Stimulated activated CD4-positive, alpha-beta T cell treated with anti-CD3 and anti-CD28 coated beads, Interleukin-15, amount 100 ng/mL, for 48 hours (primary cell): ENCODE measurements at regions not wholly inside any gene's neighbourhood (a gene's known extent, or its start where the extent isn't known, plus 50 kb on each side); places are given as distances from the start of the nearest gene placed in this dataset.

Experiments
- DNase-seq, 2 donors: peaks; one replicate each; pipeline ENCODE4 v3.0.0-alpha.2; 2020; ENCODE audit warnings: low read depth in 2 of 2

GRCh38 chr18:26794230-26795101 is 71.0 kb downstream of the AQP4 start:
- no peak for DNase-seq

GRCh38 chr18:26792661-26793060 is 72.8 kb downstream of the AQP4 start:
- DNase-seq: no peak

DNA sequence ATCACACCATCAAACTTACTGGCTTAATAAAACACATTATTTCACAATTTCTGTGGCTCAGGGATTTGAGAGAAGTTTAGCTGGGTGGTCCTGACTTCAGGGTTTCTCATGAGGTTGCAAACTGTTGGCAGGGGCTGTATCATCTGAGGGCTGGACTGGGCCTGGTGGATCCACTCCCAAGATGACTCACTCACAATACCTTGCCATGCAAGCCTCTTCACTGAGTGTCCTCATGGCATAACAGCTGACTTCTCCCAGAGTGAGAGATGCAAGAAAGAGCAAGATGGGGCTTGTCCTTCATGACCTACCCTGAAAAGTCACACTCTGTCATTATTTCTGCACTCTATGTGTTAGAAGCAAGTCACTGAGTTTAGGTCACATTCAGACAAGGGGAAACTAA is 73.8 kb downstream of the AQP4 start:
- no peak for DNase-seq

DNA sequence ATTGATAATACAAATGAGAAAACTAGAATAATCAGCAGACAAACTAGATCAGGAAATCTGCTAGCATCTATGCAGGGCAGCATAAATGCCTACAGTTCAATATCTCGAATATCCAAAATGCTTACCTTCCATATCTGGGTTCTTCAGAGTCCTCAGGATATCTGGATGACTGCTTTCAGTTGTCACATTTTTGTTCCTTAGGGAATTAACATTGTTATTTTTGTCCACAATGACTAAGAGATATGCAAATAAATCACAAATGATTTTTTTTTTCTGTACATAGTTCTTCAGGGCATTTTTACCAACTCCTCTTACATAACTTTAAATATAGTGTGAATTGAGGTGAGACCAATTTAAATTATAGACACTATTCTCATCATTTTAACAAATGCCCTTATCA is 80.9 kb downstream of the AQP4 start:
- DNase-seq: no peak

- no peak for DNase-seq
These were observed 82.3 kb downstream of the AQP4 start for GRCh38 chr18:26783170-26783569.

DNA sequence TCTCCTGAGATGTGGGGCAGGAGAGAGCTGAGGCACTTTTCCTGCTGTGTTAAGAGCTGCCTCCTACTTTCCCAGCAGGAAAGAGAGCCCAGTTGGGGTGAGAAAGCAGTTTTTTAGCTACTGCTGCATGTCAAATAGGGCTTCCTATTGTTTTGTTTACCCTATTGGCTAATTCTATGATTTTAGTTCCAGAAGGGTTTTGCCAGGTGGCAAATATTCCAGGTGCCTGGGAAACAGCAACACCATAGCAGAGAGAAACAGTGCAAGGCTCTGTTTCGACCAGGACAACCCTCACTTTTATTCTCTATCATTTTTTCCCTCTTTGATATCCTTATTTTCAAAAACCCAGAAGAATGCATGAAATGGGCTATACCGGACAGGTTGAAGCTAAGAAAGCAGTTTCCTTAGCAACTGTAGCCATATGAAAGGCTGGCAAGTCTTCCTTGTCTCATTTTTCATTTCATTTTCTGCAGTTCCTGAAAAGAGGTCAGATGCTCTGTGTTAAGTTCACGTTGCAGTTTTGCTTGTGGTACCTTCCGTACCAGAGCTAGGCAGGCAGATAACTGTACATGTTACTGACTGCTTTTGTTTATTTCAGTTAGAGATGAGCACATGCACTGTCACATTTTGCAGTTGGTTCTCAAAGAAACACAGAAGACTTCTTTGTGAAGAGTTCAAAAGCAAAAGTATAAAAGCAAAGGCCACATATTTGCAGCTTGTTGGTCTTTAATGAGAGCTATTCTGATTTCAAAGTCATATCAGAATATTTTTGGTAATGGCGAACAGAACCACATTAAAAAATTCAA is 84.8 kb downstream of the AQP4 start:
- no peak for DNase-seq

- no peak for DNase-seq
These were observed 87.5 kb downstream of the AQP4 start for GRCh38 chr18:26778054-26778393.

DNA sequence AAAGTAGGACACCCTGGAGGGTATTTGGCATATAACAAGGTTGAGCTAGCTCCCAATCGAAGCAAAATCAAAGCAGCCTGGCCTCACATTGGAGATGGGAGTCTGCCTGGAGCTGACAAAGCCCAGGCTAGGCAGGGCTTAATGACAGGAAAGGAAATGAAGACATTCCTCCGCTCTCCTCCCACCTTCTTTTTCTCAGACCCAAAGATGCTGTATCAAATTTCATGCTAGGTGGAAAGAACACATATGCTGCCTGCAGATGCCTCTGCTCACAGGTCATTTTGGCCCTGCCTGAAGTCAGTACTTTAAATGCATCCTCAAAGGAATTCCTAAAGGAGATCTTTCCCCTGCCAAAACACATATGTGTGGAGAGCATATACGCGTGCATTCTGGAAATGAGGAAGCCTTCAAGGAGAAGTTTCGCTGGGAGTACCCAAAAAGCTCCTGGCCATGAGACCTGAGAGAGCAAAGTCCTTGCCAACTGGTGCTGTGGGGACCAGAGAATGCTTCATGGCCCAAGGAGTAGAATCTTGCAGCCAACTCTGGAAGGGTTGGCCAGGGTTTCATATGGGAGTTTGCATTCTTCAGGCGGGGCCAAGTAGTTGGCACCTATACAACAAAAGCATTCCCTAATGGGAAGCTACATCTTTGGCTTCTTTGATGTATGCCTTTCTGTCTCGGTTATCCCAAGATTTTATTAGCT is 88.0 kb downstream of the AQP4 start:
- no peak for DNase-seq

DNA sequence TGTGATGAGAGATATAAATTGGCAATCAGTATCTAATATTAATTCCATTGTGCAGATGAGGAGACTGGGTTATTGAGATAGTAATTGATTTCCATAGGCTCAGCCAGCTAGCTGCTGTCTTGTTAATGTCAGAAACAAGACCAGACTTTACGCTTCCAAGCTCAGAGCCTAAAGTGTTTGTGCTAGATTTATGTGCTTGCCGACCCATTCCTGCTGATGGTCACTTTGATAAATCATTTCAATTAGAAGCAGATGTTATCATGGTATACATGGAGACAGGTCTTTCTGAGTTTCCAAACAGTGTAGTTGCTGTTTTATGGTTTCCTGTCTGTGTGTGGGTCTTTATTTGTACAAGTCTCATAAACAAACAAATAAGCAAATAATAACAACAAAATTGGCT is 92.8 kb downstream of the AQP4 start:
- DNase-seq: no peak

GRCh38 chr18:26771524-26771923 is 94.0 kb downstream of the AQP4 start:
- DNase-seq: no peak

DNA sequence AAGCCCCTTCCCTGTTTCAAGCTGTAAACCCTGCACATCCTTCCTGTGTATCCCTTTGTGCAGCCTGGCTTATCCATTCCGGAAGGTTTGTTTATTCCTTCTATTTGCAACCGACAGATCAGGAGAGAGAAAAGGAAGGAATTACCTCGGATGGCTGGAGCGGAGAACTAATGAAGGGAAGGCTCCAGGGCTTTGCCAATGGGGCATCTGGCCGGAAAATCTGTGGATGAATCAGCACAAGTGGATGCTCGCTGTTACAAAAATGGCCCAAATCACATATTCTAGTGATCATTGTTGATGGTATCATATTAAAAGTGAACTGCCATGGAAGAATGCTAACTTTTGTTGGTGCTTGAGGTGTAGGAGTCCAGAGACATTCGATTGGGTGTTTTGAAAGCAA is 97.1 kb downstream of the AQP4 start:
- DNase-seq: no peak

GRCh38 chr18:26765498-26765897 is 100.0 kb downstream of the AQP4 start:
- no peak for DNase-seq

DNA sequence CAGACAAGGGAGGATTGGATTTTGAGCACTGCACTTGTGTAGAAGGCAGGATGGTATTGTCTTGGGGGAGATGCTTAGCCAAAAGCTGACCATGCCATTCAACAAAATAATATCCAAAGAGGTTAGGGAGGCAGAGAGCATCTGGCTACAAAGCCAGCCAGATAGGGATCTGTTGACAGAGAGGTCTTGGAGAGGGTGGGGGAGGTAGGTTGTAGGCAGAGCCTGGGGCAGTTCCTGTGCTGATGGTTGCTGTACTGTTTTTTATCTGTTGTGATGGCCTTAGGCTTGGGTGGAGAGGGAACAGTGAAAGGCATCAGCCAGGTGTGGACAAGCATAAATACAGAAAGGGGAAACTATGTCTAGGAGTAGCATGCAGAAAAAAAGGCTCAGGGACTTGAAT is 100.9 kb downstream of the AQP4 start:
- no peak for DNase-seq

- DNase-seq: no peak
These were observed 101.3 kb downstream of the AQP4 start for GRCh38 chr18:26764177-26764576.

DNA sequence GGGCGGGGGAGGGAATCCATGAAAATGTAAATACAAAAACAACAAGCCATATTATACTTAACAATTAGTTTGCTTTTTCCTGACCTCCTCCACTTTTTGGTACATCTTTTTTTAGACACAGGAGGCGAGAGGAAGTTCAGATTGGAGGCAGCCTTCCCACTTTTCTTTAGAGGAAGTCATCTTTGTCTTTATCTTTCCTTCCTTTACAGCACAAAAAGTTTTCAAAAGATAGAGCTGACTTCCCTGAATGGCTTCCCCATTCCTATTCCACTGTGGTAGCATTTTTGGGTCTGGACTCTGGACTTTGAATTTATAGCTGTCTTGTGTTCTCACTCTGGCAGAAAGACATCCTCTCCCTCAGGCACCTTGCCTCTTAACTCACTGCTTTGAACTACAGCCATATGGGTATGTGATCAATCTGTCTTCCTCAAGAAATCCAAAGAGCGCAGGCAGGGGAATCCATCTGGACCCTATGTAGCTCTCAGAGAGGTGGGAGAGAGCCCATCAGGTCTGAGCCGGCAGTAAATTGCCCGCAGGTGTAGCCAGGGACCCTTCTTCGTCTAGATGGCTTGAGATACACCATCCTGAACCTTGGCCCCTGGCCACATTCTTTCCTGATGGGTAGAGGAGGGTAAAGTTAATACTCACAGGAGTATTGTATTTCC is 101.9 kb downstream of the AQP4 start:
- no peak for DNase-seq

DNA sequence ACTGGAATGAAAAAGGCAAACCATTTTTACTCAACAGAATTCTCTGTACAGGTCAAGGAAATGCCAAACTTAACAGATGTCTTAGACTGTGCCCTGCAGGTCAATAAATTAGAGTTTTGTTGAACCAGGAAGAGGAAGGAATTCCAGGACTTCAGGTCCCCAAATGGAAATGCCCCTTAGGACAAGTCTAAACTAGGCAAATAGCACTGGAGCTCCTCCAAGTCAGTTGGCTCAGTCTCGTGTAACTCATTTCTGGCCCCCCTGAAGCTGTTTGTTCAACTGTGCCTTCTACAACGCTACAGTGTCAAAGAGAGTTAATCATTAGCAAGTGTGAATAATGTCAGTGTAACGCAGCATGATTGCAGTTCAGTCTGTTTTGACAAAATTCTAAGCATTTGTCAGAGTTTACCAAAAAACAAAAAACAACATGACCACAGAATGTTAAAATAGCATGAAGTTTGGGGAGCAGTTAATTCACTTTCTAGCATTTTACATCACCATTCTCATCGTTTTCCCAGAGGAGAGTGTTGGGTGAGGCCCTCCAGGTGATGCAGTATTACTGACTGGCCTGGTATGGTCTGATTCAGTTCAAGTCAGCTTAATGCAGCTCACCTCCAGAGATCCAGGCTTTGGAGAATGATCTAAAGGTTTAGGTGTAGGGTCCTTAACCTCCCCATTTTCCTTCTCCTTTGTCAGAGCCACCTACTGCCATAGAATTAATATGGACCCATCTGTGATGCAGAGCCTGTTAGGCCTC is 108.1 kb downstream of the AQP4 start:
- no peak for DNase-seq

- no peak for DNase-seq
These were observed 109.0 kb downstream of the AQP4 start for GRCh38 chr18:26756556-26756955.

- no peak for DNase-seq
These were observed 118.6 kb downstream of the AQP4 start for GRCh38 chr18:26746826-26747475.

- DNase-seq: no peak
These were observed 119.1 kb downstream of the AQP4 start for GRCh38 chr18:26746398-26746797.

DNA sequence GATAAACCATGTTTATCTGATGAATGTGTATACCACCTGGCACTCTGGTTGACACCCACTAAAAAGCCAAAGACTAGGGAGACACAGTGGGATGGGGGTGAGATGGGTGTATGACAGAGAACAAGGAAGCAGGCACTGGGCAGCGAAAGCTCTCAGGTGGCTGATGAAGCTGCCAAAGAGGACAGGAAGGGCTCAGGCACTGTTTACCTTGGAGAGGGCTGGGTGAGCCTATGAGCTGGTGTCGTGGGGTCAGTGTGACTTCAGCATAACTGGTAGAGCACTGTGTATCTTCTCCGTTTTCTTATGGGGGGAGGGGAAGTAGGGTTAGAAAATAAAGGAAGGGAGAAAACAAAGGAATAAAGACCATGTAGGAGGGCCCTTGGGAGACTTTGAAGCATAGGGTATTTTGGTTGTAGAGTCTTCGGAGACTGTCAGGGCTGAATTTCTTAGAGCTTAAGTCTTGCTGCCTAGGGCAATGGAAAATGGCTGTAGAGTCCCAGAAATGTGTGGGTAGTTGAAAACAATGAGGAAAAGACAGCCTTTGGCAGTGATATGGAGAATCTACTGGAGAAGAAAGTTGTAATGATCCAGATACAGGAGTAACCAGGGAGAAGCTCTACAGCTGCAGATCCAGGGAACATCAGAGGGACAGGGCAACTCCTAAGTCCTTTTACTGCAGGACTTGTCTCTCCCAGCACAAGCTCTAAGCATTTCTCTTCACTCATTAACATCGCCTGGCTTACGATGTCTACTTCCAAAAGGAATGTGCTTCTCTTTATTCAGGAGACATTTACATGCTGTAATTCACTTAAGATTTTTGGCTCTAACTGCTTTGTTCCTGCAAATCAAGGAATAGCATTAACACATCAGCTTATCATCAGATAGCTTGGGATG is 120.0 kb downstream of the AQP4 start:
- no peak for DNase-seq
